ENCODE measurements at regions not wholly inside any gene's neighbourhood (a gene's known extent, or its start where the extent isn't known, plus 50 kb on each side); places are given as distances from the start of the nearest gene placed in this dataset.

DNA sequence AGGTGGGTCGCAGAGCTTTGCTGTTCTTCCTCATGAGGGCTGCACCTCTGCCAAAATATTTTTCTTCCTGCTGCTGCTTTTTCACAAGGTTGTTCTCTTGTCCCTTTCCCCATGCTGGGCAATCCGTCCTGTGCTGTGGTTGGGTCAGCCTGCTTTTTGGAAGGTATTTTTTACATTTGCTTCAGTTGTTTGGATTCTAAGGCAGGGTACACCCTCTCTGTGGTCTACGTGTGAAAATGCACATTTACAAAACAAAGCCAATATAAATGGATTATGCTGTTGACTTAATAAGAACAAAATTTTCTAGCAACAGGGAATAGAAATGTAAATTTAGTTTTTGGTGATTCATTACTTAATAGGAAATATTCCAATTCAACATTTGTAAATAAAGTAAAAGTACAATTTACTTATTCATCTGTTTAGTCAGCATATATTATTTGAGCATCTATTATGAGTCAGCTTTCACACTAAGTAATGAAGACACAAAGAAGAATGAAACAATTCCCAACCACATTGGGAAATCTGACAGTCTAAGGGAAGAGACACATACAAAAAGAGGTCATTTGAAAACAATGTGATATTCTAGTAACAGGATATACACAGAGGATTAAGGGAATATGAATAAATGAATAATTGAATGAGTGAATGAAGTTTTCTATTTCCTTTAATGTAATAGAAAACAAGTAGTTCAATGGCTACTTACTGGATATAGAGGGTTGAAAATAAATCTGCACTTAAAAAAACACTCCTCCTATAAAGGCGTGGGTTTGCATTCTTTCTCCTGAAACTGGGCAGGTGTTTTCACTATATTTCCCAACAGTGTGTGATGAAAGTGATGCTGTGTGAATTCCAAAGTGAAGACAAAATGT lies 94.6 kb upstream of the PRICKLE1 start:
- DNase-seq (ENCODE audit: low spot score): no peak
- ChIA-PET CTCF (no interaction called here), POLR2A (no interaction called here)
- no peak for ATAC-seq
- no peak overlapping the region for H3K27ac Mint-ChIP-seq
- H3K27me3 Mint-ChIP-seq (ENCODE audit: low read depth): no peaks in the 10 kb centered on the region
- no peak for TF ChIP-seq HMGXB4 (CRISPR knock-in tag; IDR thresholded peaks at IDR 0.05)
- TF ChIP-seq SP1 (CRISPR knock-in tag; conservative IDR thresholded peaks at IDR 0.05): no peak
- no peak for TF ChIP-seq ETV6 (CRISPR knock-in tag; IDR thresholded peaks at IDR 0.05)
- TF ChIP-seq, protein P1, sequence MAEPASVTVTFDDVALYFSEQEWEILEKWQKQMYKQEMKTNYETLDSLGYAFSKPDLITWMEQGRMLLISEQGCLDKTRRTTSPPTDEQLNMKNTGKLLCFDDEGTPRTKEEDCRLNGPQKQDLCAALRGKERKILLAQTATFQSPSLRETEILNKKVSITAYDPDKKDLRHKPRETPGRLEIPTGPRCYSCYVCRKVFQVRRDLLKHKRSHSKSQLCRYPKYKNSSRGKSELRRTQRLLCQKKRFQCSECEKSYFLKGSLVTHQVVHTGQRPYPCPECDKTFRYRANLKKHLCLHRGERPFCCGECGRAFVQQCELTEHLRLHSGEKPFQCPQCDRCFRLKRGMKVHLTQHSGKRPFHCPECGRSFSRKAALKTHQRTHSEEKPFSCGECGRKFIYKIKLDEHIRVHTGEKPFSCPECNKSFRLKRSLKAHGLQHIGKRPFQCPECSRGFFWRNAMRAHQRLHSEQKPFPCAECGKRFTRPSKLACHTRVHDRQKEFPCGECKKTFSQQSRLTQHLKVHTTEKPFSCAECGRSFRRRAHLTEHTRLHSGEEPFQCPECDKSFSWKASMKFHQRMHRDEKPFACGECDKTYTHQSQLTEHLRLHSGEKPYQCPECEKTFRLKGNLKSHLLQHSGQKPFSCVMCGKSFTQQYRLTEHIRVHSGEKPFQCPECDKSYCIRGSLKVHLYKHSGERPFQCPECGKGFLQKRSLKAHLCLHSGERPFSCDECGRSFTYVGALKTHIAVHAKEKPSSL (CRISPR knock-in tag; conservative IDR thresholded peaks at IDR 0.05): no peak
- TF ChIP-seq FOXJ3 (CRISPR knock-in tag; IDR thresholded peaks at IDR 0.05; ENCODE audit: borderline replicate concordance): no peak
- TF ChIP-seq HMGA2 (CRISPR knock-in tag; IDR thresholded peaks at IDR 0.05): no peak
- TF ChIP-seq ZNF317 (CRISPR knock-in tag; IDR thresholded peaks at IDR 0.05; ENCODE audit: borderline replicate concordance, low read depth): no peak
- TF ChIP-seq, protein P2, sequence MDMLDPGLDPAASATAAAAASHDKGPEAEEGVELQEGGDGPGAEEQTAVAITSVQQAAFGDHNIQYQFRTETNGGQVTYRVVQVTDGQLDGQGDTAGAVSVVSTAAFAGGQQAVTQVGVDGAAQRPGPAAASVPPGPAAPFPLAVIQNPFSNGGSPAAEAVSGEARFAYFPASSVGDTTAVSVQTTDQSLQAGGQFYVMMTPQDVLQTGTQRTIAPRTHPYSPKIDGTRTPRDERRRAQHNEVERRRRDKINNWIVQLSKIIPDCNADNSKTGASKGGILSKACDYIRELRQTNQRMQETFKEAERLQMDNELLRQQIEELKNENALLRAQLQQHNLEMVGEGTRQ (CRISPR knock-in tag; IDR thresholded peaks at IDR 0.05): no peak
- no peak for TF ChIP-seq NR1H2 (CRISPR knock-in tag; IDR thresholded peaks at IDR 0.05)
- TF ChIP-seq ZNF138 (CRISPR knock-in tag; conservative IDR thresholded peaks at IDR 0.05): no peak
- TF ChIP-seq FOXK1 (CRISPR knock-in tag; IDR thresholded peaks at IDR 0.05): no peak
- no peak for TF ChIP-seq SMAD4 (CRISPR knock-in tag; IDR thresholded peaks at IDR 0.05)
- TF ChIP-seq, protein P3, sequence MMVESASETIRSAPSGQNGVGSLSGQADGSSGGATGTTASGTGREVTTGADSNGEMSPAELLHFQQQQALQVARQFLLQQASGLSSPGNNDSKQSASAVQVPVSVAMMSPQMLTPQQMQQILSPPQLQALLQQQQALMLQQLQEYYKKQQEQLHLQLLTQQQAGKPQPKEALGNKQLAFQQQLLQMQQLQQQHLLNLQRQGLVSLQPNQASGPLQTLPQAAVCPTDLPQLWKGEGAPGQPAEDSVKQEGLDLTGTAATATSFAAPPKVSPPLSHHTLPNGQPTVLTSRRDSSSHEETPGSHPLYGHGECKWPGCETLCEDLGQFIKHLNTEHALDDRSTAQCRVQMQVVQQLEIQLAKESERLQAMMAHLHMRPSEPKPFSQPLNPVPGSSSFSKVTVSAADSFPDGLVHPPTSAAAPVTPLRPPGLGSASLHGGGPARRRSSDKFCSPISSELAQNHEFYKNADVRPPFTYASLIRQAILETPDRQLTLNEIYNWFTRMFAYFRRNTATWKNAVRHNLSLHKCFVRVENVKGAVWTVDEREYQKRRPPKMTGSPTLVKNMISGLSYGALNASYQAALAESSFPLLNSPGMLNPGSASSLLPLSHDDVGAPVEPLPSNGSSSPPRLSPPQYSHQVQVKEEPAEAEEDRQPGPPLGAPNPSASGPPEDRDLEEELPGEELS (CRISPR knock-in tag; IDR thresholded peaks at IDR 0.05): no peak
- TF ChIP-seq ZNF396 (CRISPR knock-in tag; IDR thresholded peaks at IDR 0.05; ENCODE audit: borderline replicate concordance): no peak
- TF ChIP-seq ZBTB21 (CRISPR knock-in tag; IDR thresholded peaks at IDR 0.05; ENCODE audit: borderline replicate concordance): no peak
- TF ChIP-seq PRDM15 (CRISPR knock-in tag; IDR thresholded peaks at IDR 0.05): no peak
- TF ChIP-seq, protein P4, sequence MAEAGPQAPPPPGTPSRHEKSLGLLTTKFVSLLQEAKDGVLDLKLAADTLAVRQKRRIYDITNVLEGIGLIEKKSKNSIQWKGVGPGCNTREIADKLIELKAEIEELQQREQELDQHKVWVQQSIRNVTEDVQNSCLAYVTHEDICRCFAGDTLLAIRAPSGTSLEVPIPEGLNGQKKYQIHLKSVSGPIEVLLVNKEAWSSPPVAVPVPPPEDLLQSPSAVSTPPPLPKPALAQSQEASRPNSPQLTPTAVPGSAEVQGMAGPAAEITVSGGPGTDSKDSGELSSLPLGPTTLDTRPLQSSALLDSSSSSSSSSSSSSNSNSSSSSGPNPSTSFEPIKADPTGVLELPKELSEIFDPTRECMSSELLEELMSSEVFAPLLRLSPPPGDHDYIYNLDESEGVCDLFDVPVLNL (CRISPR knock-in tag; IDR thresholded peaks at IDR 0.05; ENCODE audit: borderline replicate concordance, low read depth): no peak
- no peak for TF ChIP-seq GRHL2 (CRISPR knock-in tag; IDR thresholded peaks at IDR 0.05; ENCODE audit: insufficient replicate concordance, severe bottlenecking)
- TF ChIP-seq AFF4 (CRISPR knock-in tag; IDR thresholded peaks at IDR 0.05; ENCODE audit: borderline replicate concordance): no peak
- TF ChIP-seq SMAD3 (CRISPR knock-in tag; IDR thresholded peaks at IDR 0.05; ENCODE audit: borderline replicate concordance): no peak
- H3K4me1 Mint-ChIP-seq: peaks cover 18% of the 10 kb centered on the region
- no peak overlapping the region for H3K4me3 Mint-ChIP-seq
- H3K36me3 Mint-ChIP-seq: no peaks in the 10 kb centered on the region
- no peaks in the 10 kb centered on the region; the same call in 1 of the 2 replicates for H3K9me3 Mint-ChIP-seq

Measured in WTC11 (cell line).